ENCODE measurements at regions not wholly inside any gene's neighbourhood (a gene's known extent, or its start where the extent isn't known, plus 50 kb on each side); places are given as distances from the start of the nearest gene placed in this dataset.

DNA sequence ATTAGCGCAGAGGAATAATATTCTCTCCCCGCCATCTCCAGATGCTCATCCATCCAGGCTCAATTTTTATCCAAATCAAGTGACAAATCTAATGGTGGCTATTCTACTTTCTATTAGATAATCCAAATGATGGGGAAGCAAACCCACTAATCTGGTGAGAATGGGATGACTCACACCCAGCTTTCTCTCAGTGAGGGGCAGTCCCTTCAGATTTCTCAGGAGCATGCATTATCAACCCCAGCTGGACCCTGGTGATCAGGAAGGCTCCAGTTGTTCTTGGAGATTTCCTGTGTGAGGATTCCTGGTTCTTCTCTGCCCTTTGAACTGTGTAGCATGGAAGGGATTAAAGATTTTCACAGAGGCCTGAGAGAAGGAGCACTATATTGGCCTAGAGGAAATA lies 358.0 kb downstream of the WDR72 start:
- no peak for DNase-seq (ENCODE audit: low read depth in 3 of 3, low spot score in 2 of 3)

DNA sequence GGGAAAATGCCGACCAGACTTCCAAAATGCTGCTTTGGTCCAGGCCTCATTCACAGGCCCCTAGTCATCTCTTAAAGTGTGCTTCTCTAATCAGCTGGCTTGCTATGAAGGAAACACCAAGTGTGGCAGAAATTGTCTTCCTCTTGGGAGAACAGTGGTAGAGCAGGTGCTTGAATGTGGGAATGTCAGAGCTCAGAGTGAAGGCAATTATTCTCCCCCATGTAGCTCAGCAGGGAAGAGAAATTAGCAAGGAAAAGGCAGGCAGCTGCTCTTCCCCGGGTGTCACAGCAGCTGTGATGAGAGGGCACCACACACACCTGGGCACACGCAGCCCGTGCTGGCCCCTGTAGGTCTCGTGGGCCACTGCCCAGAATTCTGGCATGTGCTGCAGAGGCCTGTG lies 358.5 kb downstream of the WDR72 start:
- no peak for DNase-seq (ENCODE audit: low read depth in 3 of 3, low spot score in 2 of 3)

DNA sequence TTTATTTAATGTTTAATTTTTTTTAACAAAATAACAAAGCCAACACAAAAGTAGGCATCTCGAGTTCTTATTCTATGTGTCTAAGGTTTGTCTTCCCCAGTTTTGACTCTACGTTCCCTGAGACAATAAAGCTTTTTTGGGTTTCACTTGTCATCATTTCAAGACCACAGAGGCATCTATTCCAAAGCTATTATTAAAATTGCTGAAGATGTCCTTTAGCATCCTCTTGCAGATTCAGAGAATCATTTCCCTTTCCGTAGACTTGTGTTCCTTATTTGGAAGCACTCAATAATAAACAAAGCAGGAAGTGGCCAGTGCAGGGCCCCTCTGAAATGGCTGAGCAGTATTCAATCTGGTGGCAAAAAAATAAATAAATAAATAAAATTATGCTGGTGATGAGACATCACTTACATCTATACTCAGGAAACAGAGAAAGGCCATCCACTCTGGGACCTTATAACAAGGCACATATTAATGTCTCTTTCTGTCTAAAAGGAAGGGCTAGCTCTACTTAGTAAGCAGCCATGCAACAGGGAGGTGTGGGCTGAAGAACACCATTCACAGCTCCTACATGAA lies 362.3 kb downstream of the WDR72 start:
- no peak for DNase-seq (ENCODE audit: low read depth in 3 of 3, low spot score in 2 of 3)

- DNase-seq (ENCODE audit: low read depth in 3 of 3, low spot score in 2 of 3): no peak
These were observed 363.6 kb downstream of the WDR72 start for GRCh38 chr15:53395871-53396270.

DNA sequence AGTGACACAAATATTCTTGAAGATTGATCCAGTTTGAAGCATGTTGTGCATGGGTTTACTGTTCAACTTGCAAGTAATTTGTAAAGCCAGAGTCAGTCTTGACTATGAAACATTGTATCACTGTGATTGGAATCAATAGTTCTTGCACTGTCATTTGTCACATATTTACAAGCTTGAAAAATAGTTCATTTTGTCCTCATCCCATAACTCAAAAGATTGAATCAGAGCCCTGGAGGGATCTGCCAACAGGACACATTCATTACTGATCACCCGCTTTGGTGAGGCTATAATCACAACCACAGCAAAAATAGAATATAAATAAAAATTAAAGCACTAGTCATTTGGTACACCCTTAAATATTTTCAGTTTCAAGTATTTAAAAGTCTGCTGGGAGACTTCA lies 368.9 kb downstream of the WDR72 start:
- no peak for DNase-seq (ENCODE audit: low read depth in 3 of 3, low spot score in 2 of 3)

GRCh38 chr15:53389271-53390037 lies 370.0 kb downstream of the WDR72 start:
- DNase-seq (ENCODE audit: low read depth in 3 of 3, low spot score in 2 of 3): no peak

DNA sequence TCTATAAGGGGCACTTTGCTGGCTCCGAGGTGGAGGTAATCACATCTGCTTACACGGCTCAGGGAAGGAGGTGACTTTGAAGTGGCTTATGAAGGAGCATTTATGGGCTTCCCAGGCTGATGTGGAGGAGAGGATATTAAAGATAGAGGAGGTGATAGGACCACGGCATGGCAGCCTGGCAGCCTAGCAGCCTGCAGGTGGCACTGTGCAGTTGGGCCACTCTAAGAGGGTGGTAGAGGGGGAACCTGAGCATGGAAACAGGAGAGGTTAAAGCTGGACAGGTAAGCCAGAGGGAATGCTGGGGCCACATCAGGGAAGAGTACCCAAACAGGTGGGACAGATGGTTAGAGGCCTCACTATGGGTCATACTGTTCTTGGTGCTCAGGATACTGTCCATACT lies 375.0 kb downstream of the WDR72 start:
- DNase-seq (ENCODE audit: low read depth in 3 of 3, low spot score in 2 of 3): no peak

DNA sequence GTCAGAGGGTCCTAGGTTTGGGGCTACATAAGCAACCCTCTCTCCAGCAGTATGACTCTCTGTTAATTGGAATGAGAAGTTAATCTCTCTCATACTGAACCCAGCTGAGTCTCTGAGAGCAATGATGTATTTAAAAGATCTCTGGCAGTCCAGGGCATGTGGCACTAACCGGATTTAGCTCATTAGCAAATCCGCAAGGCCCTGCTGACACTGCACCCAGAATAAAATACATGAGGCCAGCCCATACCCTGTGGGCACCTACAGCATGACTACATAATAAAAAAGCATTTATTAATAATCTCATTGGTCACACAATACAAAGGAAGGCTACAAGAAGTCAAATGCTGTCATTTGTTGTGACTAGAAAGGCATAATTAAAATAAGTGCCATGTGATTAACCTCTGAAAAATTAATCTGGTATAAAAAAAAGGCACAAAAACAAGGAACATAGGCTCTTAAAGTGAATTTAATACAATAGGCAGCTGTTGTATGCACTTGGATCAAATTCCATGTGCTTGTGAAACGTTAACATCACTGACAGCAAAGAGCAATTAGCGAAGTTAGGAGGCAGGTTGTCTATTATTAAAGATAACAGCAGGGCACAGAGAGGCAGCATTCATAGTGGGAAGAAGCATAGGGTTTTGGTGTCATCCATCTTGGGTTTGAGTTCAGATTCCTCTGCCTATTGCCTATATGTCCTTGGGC lies 381.2 kb downstream of the WDR72 start:
- DNase-seq (ENCODE audit: low read depth in 3 of 3, low spot score in 2 of 3): no peak

DNA sequence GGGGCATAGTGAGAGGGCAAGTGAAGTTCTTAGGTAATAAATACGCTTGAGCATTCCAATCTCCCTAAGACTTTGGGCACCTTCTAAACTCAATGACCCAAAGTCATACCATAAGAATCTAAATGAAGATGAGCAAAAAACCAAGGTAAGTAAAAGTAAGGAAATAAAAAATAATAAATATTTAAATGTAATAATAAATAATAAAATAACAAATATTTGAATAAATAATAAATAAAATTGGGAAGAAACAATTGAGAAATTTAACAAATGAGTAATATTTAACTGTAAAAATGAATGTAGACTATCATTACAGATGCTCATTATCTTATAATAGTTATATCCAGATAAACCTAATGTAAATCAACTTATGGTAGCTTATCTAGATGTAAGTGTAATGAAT lies 391.7 kb downstream of the WDR72 start:
- no peak for DNase-seq (ENCODE audit: low read depth in 3 of 3, low spot score in 2 of 3)

GRCh38 chr15:53360881-53361280 lies 398.6 kb downstream of the WDR72 start:
- DNase-seq (ENCODE audit: low read depth in 3 of 3, low spot score in 2 of 3): no peak

DNA sequence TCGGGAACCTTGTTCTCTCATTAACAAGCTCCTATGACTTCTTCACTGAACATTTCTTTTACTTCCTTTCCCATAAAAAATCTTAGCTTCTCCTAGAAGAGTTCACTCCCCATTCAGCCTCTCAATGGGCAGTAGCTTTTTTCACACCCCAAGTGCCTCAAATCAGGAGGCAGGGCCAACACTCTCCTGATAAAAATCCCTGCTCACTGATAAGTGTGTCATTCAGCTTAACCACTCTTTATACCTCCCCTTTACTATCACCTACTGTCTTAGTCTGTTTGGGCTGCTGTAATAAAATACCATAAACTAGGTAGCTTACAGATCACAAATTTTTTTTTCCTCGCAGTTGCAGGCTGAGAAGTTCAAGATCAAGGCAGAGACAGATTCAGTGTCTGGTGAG lies 400.4 kb downstream of the WDR72 start:
- DNase-seq (ENCODE audit: low read depth in 3 of 3, low spot score in 2 of 3): no peak

DNA sequence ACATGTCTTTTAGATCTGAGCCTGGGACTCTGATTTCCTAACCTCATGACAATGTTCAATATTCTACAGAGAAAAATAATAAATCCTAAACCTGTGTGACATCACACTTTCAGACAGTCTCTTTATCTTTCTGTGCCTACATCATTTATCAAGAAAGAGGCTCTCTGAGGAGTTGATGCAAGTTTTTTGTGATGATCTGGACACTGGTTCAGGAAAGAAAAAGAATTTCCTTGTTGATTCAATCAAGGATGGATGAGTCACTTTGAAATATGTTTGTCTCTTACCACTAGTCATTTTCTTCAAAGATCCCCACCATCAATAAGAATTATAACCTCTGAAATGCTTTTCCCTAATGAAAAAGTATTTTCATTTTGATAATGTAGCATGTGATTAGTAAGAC lies 404.6 kb downstream of the WDR72 start:
- DNase-seq (ENCODE audit: low read depth in 3 of 3, low spot score in 2 of 3): no peak

GRCh38 chr15:53351373-53351772 lies 408.1 kb downstream of the WDR72 start:
- DNase-seq (ENCODE audit: low read depth in 3 of 3, low spot score in 2 of 3): no peak

GRCh38 chr15:53346583-53346982 lies 412.9 kb downstream of the WDR72 start:
- DNase-seq (ENCODE audit: low read depth in 3 of 3, low spot score in 2 of 3): no peak

GRCh38 chr15:53331328-53332190 lies 427.9 kb downstream of the WDR72 start:
- DNase-seq (ENCODE audit: low read depth in 3 of 3, low spot score in 2 of 3): no peak

DNA sequence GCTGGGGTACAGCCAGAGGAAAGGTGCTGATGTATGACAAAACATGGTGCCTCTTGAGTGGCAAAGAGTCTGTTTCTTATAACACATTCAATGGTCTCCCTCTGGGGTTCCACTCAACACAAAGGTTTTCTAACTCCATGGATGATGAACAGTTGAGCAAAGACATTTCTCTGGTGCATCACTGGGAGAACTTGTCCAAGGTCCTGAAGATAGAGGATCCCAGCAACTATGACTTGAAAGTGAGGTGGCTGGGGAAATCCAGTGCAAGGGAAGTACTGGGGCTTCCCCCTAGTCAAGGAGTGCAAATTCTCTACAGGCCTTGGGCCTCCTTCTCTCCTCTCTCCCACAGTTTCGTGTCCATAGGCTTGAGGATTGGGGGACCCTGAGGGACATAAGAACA lies 431.1 kb downstream of the WDR72 start:
- no peak for DNase-seq (ENCODE audit: low read depth in 3 of 3, low spot score in 2 of 3)

- DNase-seq (ENCODE audit: low read depth in 3 of 3, low spot score in 2 of 3): no peak
These were observed 435.4 kb downstream of the WDR72 start for GRCh38 chr15:53324061-53324460.

GRCh38 chr15:53323191-53323590 lies 436.3 kb downstream of the WDR72 start:
- no peak for DNase-seq (ENCODE audit: low read depth in 3 of 3, low spot score in 2 of 3)

DNA sequence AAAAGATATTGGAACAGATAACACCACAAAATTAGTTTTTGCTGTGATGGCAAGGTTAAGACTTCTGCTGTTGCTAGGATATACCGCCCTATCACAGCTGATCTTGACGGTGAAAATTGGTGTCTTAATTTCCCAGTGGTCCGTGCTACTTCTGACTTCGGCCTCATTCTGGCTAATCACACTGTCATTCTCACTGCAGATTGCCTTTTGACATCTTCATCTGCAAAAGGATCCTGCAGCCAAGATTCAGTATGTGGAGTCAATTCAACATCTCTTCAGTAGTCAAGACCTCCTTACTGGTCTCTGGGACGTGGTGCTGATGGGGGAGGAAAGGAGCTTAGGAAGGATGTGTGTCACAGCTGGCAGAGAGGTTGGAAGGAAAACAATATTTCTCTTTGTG lies 438.6 kb downstream of the WDR72 start:
- DNase-seq (ENCODE audit: low read depth in 3 of 3, low spot score in 2 of 3): no peak

DNA sequence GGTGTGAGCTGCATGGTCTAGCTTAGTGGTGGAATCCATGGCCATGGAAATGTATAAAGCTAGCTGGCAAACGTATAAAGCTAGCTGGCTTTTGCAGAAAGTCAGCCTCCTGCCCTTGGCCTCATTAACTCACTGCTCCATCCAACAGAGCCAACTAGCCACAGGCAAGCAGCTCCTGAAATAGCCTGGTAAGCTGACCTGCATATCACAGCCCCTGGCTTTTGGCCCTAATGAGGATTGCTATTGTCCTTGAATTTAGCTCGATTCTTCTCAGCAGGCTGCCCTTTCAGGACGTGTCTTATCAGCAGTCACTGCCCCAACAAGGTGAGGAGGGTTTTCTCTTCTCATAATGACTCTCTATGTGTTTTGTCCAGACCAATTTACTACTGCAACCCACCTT lies 446.8 kb downstream of the WDR72 start:
- no peak for DNase-seq (ENCODE audit: low read depth in 3 of 3, low spot score in 2 of 3)

GRCh38 chr15:53310709-53311108 lies 448.8 kb downstream of the WDR72 start:
- no peak for DNase-seq (ENCODE audit: low read depth in 3 of 3, low spot score in 2 of 3)

Data from right renal cortex interstitium (tissue), 3 donors.